Dermis blood vessel endothelial cell (primary cell): ENCODE measurements at regions not wholly inside any gene's neighbourhood (a gene's known extent, or its start where the extent isn't known, plus 50 kb on each side); places are given as distances from the start of the nearest gene placed in this dataset.

Experiments used
- DNase-seq: peaks from one replicate; pipeline ENCODE4 v3.0.0; 2010

DNA sequence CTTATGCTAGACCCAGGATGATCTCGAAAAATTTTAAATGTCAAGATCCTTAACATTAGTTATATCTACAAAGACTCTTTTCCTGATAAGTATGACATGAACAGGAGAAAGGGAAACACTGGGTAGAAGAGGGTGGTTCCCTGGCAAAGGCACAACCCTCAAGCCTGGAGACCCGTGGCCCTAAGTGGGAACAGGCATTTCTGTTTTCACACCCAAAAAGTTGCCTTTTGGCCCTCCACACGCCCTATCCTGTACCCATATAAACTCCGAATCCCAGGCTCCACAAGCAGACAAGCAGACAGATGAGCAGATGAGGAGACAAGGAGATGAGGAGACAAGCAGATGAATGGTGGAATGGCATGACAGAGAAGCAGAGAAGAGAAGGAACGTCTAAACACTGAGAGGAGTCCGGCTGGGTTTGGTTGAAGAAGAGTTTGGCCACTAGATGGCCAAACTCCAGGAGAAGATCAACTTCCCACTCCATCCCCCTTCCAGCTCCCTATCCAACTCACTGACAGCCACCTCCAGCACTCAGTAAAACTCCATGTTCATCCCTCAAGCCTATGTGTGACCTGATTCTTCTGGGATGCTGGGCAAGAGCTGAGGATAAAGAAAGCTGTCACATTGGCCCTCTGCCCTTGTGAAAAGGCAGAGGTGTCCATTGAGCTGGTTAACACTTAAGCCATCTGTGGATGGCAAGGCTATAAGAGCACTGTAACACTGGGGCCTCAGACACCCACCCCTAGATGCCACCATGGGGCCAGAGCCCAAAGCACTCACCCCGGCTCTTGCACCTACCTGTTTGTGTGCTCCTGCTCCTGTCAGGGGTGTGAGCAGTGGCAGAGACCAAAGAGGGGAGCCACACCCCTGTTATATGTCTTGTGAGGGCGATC is 139.6 kb upstream of the FAM20A start:
- no peak for DNase-seq

DNA sequence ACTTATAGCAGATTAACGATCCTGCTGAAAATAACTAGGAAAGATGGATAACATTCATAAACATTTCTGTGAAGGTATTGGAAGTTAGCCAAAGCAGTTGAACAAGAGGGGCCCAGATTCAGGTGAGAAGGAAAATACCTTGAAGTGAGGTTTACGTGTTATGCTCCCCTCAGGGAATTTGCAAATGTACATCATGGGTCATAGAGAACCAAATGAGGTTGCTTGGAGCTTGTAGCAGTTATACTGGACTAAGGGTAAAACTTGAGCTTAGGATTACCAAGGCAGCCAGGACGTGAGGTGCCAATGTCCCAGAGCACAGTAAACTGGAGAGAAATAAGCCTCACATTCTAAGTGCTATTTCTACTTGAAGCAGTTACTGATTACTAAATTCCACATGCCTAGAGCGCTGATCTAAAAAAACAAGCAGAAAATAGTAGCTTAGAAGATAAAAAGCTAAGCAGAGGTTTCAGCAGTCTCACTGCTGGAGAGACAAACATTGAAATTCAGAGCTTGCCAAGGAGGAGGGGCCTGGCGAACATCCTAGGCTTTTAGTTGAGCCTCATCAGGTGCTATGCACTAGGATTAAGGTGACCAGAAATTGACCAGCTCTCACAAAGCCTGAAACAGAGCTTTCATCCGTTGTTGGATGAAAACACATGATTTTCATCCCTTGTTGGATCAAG is 136.7 kb upstream of the FAM20A start:
- no peak for DNase-seq

- no peak for DNase-seq
Observed at GRCh38 chr17:68734931-68735330, 133.8 kb upstream of the FAM20A start.

GRCh38 chr17:68734187-68734900 is 133.2 kb upstream of the FAM20A start:
- DNase-seq = no peak

DNA sequence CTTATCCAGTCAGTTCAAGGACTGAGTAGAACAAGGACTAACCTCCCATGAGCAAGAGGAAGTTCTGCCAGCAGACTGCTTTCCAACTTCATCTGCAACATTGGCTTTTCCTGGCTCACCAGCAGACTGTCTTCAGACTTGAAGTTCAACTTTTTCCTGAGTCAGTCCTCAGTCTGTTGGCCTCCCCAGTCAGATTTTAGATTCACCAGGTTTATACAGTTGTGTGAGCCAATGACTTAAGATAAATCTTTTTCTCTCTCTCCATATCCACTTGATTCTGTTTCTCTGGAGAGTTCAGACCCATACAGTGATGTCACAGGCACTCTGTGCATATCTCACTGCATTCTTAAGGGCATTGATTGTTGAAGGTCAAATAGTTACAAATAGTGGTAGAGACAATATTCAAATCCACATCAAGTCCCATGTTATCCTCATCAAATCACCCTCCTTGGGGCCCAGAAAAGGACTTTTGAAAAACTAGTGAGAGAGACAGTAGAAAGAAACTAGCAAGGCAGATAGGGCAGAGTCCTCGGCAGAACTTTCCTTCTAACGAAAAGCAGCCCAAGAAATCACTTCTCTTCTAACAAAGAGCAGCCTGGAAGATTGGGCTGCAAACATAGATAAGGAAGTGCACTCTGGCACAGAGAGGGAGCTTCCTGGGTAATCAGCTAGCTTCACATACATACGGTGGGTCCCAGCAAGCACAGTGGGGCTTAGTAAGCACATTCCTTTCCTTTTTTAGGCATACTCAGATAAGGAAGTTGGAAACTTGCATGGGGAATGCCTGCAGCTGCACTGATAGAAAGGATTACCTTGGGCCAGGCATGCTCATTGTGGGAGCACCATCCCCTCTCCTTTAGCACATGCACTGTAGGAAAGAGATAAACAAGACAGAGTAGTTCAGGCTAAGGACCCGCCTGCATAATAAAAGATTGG is 132.3 kb upstream of the FAM20A start:
- peak; percentile 68 for DNase-seq

- DNase-seq = no peak
Observed at GRCh38 chr17:68732301-68732749, 131.2 kb upstream of the FAM20A start.

GRCh38 chr17:68731465-68731864 is 130.3 kb upstream of the FAM20A start:
- no peak for DNase-seq

GRCh38 chr17:68719431-68719830 is 118.3 kb upstream of the FAM20A start:
- no peak for DNase-seq

- no peak for DNase-seq
Observed at GRCh38 chr17:68718926-68719325, 117.8 kb upstream of the FAM20A start.

- no peak for DNase-seq
Observed at GRCh38 chr17:68718465-68718864, 117.3 kb upstream of the FAM20A start.

DNA sequence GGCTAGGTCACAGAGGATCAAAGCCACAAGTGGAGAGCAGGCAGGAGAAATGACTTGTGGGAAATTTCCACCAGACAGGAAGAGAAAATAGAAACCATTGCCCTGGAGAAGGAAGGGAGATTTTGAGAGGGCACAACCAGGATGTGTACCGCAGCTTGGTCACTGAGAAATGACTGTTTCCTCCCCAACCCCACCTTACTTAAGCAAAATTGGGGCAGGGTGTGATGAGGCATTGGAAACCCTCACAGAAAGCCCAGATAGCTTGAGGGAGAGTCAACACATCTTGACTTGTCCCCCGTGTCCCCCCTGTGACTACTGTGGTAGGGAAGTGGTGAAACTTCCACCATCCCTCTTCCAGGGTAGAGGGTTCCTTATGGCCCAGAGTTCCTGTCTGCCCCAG is 113.5 kb upstream of the FAM20A start:
- no peak for DNase-seq

GRCh38 chr17:68711858-68712257 is 110.7 kb upstream of the FAM20A start:
- DNase-seq = no peak

DNA sequence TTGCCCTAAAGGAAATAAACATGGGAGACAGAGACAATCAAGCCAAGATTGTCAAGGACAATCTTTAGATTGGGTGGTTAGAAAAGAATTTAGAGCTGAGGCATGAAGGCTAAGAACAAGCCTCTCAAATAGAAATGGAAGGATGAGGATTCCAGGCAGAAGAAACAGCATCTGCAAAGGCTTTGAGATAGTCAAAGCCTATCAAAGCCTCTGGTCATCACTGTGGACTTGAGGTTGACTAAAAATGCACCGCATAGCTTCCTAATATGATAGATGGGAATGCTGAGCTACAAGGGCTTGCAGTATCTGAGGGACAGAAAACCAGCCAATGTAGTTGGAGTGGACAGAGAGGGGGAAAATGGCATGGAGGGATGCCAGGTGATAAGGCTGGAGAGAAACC is 109.8 kb upstream of the FAM20A start:
- DNase-seq = no peak

DNA sequence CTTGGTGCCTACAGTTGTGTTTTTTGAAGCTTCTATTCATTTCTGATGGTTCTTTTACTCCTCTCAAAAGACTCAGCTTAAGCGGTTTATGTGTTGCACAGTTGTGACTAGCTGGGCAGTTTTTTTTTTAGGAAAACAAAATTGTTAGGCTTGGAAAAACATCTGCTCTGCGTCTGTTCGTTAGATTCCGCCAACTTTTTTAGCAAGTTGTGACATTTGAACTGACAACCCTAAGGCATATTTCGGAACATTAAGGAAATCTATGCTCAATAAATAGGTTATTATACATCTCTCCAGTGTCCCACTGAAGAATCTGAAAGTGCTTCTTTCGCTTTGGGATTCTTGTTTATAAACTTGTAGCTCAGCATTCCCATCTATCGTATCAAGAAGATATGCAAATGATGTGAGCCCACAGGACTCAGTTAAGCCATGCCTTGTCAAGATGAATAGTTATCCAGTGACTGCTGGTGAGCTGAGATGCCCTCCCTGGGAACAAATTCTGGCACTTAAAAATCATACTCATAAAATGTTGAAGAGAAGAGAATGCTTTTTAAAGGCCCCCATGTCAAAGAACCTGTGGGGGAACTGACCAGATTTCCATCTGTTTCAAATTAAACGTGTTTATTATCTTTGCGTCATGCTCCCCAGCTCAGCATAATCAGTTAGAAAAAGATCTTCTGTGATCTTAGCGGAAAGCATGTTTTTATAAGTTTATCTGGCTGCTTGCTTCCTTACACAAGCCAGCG is 109.0 kb upstream of the FAM20A start:
- DNase-seq = no peak

GRCh38 chr17:68709461-68709860 is 108.3 kb upstream of the FAM20A start:
- no peak for DNase-seq

- DNase-seq = no peak
Observed at GRCh38 chr17:68707031-68707430, 105.9 kb upstream of the FAM20A start.

DNA sequence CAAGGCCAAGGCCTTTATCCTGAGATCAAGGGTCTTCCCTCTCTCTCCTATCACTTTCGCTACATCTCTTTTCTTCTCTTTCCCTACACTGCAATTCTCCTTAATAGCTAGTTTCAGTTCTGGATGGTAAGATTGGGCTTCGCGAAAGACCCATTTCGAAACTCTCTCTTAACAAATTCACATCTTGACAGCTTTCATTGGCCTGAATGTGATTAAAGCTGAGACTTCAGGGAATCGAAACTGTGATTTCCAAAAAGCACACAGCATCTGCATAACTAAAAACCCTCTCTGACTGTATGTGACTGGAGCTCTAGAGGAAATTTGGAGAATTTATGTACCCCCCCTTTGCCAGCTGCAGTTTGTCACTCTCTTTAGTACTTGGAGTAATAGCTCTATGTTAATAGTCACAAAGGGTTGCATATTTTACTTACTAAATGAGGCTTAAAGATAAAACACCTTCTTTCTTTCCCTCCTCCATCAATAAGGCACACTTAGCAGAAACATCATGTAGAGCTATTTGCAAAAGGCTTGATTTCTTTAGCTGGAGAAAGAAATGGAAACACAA is 105.3 kb upstream of the FAM20A start:
- DNase-seq = no peak

DNA sequence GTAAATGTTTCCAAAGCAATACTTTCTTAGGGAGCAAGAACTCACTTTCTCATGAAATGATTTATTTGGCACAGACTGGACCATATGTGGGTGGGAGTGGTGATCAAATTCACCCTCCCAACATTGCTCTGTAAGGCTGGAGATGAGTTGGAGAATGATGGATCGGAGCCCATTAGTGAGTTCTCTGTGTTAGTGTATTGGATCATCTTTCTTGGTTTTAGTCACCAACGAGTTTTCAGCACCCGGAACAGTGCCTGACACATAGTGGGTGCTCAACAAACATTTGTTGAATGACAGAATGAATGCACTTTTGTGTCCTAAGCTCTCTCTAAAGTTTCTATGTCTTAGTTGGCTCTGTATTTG is 104.5 kb upstream of the FAM20A start:
- no peak for DNase-seq

DNA sequence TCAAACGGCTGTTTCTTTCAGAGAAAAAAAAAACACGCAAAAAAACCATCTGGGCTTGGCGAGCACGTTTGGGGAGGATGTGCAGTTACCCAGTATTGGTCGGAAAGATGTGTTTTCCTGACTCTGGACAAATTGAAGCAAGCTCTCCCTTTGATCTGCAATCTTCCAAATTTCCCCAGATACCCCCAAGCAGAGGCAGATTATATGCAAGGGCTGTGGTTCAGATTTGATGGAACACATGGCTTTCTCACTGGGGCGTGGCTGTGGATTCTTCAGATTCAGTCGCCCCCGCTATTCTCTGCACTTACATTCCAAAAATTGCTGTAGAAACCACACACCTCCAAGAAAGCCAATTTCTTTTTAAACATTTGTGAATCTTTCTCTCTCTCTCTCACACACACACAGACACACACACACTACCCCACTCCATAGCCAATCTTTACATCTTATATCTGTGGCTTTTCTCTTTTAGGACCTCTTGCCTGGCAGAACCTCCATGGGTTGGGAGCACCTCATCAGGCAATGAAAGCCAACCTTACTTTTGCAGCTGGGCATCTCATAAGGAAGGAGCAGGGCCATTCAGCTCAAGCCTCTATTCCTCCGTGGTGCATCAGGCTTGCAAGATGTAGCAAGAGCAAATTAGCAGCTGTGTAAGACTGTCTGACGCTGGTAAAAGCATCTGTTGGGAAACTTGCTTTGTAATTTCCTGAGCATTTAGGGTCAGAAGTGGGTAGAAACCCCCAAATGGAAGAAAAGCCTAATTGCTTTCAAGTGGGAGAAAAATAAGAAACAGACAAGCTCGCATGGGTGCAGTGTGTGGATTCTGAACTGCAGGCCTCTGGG is 103.9 kb upstream of the FAM20A start:
- no peak for DNase-seq

DNA sequence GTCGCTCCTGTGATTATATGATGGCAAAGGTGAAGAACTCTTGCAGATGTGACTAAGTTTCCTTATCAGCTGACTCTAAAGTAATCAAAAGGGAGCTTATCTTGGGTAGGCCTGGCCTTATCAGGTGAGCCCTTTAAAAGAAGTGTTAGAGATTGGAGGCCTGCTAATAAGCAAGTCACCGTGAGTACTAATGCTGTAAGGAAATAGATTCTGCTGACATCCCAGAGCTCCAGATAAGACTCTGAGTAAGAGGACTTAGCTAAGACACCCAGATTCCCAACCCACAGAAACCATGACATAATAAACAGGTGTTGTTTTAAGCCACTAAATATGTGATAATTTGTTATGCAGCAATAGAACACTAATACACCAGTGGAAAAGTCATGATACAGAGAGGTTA is 99.9 kb upstream of the FAM20A start:
- no peak for DNase-seq
